Adrenal gland (tissue), 5 donors: ENCODE measurements at regions not wholly inside any gene's neighbourhood (a gene's known extent, or its start where the extent isn't known, plus 50 kb on each side); places are given as distances from the start of the nearest gene placed in this dataset.

ENCODE experiments used
- CTCF ChIP-seq, 6 experiments: fragments of 450-650 bp in 4 of 6; fragments of 200-600 bp in 2 of 6; sonication (generic) in 1 of 6; IDR thresholded peaks; 1 replicate in 5 of 6; 2 replicates in 1 of 6; pipeline versions ENCODE4 v1.5.1 to v1.8.0; 2016 to 2021; ENCODE audit warnings: antibody characterized with exemption in 6 of 6, mild to moderate bottlenecking in 2 of 6, moderate library complexity in 1 of 6
- POLR2A ChIP-seq, 2 donors: fragments of 450-650 bp; IDR thresholded peaks; one replicate each; pipeline ENCODE4 v1.6.1; 2017; ENCODE audit warnings: antibody characterized with exemption in 2 of 2, mild to moderate bottlenecking in 2 of 2, moderate library complexity in 1 of 2
- donor health status: DM: no; HTN: no; CAD: no.

- TF ChIP-seq CTCF (IDR thresholded peaks at IDR 0.05) (no peak), POLR2A (IDR thresholded peaks at IDR 0.05) (no peak)
Observed at GRCh38 chr18:45560870-45561269, 54.4 kb upstream of the SLC14A2 start.
